Gastrocnemius medialis (tissue), 4 donors: ENCODE measurements at regions not wholly inside any gene's neighbourhood (a gene's known extent, or its start where the extent isn't known, plus 50 kb on each side); places are given as distances from the start of the nearest gene placed in this dataset.

Source experiments
- POLR2A ChIP-seq, 2 donors: fragments of 450-650 bp; IDR thresholded peaks; one replicate each; pipeline ENCODE4 v1.6.1; 2017; ENCODE audit warnings: antibody characterized with exemption in 2 of 2, mild to moderate bottlenecking in 2 of 2, moderate library complexity in 2 of 2
- TF ChIP-seq, protein P1 (sequence below), 5 experiments: fragments of 450-650 bp in 3 of 5; fragments of 200-600 bp in 2 of 5; sonication (generic) in 2 of 5; IDR thresholded peaks in 4 of 5; conservative IDR thresholded peaks in 1 of 5; 1 replicate in 4 of 5; 2 replicates in 1 of 5; pipeline ENCODE4 v1.5.1; 2016 to 2019; ENCODE audit warnings: antibody characterized with exemption in 5 of 5, mild to moderate bottlenecking in 3 of 5, moderate library complexity in 3 of 5

DNA sequence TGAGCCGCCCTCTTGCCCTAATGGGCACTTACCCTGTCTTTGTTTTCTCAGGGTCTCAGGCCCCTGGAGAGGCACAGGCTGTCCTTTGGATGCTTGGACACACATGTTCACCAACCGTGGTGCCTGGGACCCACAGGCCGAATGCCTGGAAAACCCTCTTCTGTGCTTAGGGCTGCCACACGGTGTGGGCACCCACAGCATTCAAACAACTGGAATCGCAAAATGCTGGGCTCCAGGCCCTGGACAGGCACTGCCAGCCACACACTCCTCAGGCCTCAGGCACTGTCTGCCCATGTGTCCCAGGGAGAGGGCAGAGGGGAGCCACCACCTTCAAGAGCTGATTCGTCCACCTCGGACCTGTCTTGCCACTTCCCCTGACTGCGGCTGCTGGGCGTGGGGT, 123.1 kb upstream of the ACKR3 start:
- TF ChIP-seq, protein P1, sequence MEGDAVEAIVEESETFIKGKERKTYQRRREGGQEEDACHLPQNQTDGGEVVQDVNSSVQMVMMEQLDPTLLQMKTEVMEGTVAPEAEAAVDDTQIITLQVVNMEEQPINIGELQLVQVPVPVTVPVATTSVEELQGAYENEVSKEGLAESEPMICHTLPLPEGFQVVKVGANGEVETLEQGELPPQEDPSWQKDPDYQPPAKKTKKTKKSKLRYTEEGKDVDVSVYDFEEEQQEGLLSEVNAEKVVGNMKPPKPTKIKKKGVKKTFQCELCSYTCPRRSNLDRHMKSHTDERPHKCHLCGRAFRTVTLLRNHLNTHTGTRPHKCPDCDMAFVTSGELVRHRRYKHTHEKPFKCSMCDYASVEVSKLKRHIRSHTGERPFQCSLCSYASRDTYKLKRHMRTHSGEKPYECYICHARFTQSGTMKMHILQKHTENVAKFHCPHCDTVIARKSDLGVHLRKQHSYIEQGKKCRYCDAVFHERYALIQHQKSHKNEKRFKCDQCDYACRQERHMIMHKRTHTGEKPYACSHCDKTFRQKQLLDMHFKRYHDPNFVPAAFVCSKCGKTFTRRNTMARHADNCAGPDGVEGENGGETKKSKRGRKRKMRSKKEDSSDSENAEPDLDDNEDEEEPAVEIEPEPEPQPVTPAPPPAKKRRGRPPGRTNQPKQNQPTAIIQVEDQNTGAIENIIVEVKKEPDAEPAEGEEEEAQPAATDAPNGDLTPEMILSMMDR (IDR thresholded peaks at IDR 0.05 in 4 of 5, conservative IDR thresholded peaks at IDR 0.05 in 1 of 5), result no peak
- TF ChIP-seq POLR2A (IDR thresholded peaks at IDR 0.05), result no peak
